GM12878 (cell line): ENCODE measurements at regions not wholly inside any gene's neighbourhood (a gene's known extent, or its start where the extent isn't known, plus 50 kb on each side); places are given as distances from the start of the nearest gene placed in this dataset.

ENCODE experiments used
- IRF5 ChIP-seq: fragments of 450-650 bp; IDR thresholded peaks from 2 replicates; pipeline ENCODE4 v1.6.1; 2017; ENCODE audit warnings: borderline replicate concordance
- LARP7 ChIP-seq: fragments of 450-650 bp; IDR thresholded peaks from 2 replicates; pipeline ENCODE4 v1.6.1; 2017; ENCODE audit warnings: mild to moderate bottlenecking
- NFIC ChIP-seq: IDR thresholded peaks from 2 replicates; pipeline ENCODE4 v1.6.1; 2012; ENCODE audit warnings: low read depth, mild to moderate bottlenecking, inconsistent platforms, low read length, moderate library complexity
- NKRF ChIP-seq: fragments of 450-650 bp; conservative IDR thresholded peaks from 2 replicates; pipeline ENCODE4 v1.6.1; 2017; ENCODE audit warnings: mild to moderate bottlenecking, moderate library complexity
- RAD21 ChIP-seq: IDR thresholded peaks from 2 replicates; pipeline ENCODE4 v1.6.1; 2011; ENCODE audit warnings: mild to moderate bottlenecking, low read depth, low read length, moderate library complexity; ENCODE audit not compliant: insufficient read depth
- RCOR1 ChIP-seq: conservative IDR thresholded peaks from 2 replicates; pipeline ENCODE4 v1.6.1; 2012; ENCODE audit warnings: low read depth, low read length, improper control_type of control experiment
- TAF1 ChIP-seq: IDR thresholded peaks from 2 replicates; pipeline ENCODE4 v1.6.1; 2011; ENCODE audit warnings: mild to moderate bottlenecking, low read depth, low read length, borderline replicate concordance
- ZSCAN29 ChIP-seq: fragments of 450-650 bp; IDR thresholded peaks from 2 replicates; pipeline ENCODE4 v1.6.1; 2017; ENCODE audit warnings: mild to moderate bottlenecking, moderate library complexity
- TF ChIP-seq, protein P1 (sequence below): IDR thresholded peaks from 2 replicates; pipeline ENCODE4 v1.6.1; 2012; ENCODE audit warnings: low read length, inconsistent platforms

DNA sequence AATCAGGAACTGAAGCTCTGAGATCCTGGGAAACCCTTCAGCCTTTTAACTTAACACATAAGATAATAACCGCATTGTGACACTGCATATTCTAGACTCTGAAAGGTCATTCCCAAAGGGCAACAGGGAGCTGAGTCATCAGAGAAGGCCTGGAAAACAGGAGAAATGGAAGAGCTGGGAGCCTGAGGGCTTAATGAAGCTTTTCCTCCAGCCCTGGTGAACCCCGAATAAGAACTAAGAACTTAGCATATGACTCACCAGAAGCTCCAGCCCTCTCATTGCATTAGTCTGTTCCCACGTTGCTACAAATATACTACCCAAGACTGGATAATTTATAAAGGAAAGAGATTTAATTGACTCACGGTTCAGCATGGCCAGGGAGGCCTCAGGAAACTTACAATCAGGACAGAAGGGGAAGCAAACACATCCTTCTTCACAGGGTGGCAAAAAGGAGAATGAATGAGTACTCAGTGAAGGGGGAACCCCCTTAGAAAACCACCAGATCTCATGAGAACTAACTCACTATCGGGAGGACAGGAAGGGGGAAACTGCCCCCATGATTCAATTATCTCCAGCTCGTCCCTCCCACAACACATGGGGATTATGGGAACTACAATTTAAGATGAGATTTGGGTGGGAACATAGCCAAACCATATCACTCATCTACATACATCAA, 648.5 kb downstream of the TFAP2A start (continued):
- TF ChIP-seq, protein P1, sequence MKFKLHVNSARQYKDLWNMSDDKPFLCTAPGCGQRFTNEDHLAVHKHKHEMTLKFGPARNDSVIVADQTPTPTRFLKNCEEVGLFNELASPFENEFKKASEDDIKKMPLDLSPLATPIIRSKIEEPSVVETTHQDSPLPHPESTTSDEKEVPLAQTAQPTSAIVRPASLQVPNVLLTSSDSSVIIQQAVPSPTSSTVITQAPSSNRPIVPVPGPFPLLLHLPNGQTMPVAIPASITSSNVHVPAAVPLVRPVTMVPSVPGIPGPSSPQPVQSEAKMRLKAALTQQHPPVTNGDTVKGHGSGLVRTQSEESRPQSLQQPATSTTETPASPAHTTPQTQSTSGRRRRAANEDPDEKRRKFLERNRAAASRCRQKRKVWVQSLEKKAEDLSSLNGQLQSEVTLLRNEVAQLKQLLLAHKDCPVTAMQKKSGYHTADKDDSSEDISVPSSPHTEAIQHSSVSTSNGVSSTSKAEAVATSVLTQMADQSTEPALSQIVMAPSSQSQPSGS: peak; percentile 46; the same call in 1 of the 2 replicates
- TF ChIP-seq ZSCAN29 (no peak), NFIC (no peak; the same call in 1 of the 2 replicates), TAF1 (peak; percentile 67; the same call in 1 of the 2 replicates), LARP7 (no peak), RCOR1 (no peak), RAD21 (no peak), IRF5 (no peak), NKRF (no peak)
